ENCODE measurements at regions not wholly inside any gene's neighbourhood (a gene's known extent, or its start where the extent isn't known, plus 50 kb on each side); places are given as distances from the start of the nearest gene placed in this dataset.

DNA sequence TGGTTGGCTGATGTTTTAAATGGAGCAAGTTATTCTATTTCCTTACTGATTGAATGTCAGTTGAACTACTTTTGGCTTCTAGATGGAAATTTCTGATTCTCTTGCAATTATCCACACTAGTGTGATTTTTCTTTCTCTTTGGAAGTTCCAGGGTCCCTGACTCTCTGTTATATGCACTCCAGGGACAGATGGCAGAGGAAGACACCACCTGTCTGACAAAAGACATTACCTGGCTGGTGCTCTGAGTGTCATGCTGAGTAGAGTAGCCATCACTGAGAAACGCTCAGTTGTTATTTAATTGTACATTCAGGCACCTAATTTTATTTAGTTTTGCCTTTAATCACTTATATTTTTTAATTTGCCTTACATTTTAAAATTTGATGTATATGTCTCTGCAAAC, 105.4 kb upstream of the TLL1 start:
- TF ChIP-seq CTCF (IDR thresholded peaks at IDR 0.05) (no peak), POLR2A (IDR thresholded peaks at IDR 0.05) (no peak)
- H3K27ac ChIP-seq = no peak overlapping the region
- H3K4me1 ChIP-seq = peaks cover 0 to 15% (median 4%) of the 10 kb centered on the region in 12 donors
- WGBS, 4 donors = 88 to 95% (median 93%) methylated on average over 1 of the region's 1 CpG
- DNase-seq (no peak), ATAC-seq (no peak)
- no peaks in the 10 kb centered on the region for H3K9me3 ChIP-seq
- intact Hi-C loops (cut with DNase I) = loop anchor here in 1 of 10 donors (10.0 kb wide), 1 partner anchor 77 kb away; no protein-coding TSS in a partner anchor
- H3K27me3 ChIP-seq = no peaks in the 10 kb centered on the region
- no peak overlapping the region for H3K4me3 ChIP-seq
- no peaks in the 10 kb centered on the region for H3K36me3 ChIP-seq

DNA sequence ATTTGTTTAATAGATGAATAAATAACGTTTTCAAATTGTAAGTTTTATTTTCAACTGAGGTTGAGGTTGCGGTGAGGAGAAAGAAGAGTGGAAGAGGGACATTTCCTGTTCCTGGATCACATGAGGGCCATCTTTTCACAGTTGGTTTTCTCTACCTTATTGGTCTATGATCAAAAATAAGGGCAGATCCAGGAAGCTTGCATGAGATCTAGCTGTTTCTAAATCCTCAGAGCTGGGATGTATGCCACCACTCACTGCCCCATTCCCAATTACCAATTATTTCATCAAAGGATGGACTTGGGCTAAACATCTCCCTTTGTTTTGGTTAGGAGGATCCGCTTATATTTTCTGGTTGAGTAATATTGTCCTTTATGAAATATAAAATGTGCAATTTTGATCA, 104.8 kb upstream of the TLL1 start:
- 90 to 92% (median 91%) methylated on average over 3 of the region's 3 CpGs for WGBS, 4 donors
- no peak overlapping the region for H3K27ac ChIP-seq
- H3K4me1 ChIP-seq = peaks cover 0 to 15% (median 4%) of the 10 kb centered on the region in 12 donors
- H3K36me3 ChIP-seq = no peaks in the 10 kb centered on the region
- intact Hi-C loops (cut with DNase I) = loop anchor here in 1 of 10 donors (10.0 kb wide), 1 partner anchor 77 kb away; no protein-coding TSS in a partner anchor
- DNase-seq (no peak), ATAC-seq (no peak)
- TF ChIP-seq POLR2A (IDR thresholded peaks at IDR 0.05) (no peak), CTCF (IDR thresholded peaks at IDR 0.05) (no peak)
- H3K27me3 ChIP-seq = no peaks in the 10 kb centered on the region
- no peak overlapping the region for H3K4me3 ChIP-seq
- H3K9me3 ChIP-seq = no peaks in the 10 kb centered on the region

DNA sequence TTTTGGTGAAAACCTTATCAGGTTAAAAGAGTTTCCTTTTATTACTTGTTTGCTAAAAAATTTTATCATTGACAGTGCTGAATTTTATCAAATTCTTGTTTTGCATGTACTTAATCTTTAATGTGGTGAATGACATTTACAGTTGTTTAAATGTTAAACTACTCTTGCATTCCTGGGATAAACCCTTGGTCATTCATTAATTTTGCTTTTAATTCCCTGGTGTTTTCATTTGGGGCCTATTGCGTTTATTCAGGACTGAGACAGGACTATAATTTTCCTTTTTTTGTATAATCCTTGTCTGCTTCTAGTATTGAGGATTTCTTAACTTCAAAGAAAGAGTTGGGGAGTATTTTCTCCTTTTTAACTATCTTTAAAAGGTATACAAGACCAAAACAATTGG, 98.7 kb upstream of the TLL1 start:
- 71 to 84% (median 74%) methylated on average over 1 of the region's 1 CpG for WGBS, 4 donors
- no peaks in the 10 kb centered on the region for H3K36me3 ChIP-seq
- peaks cover 0 to 20% (median 0%) of the 10 kb centered on the region in 12 donors for H3K9me3 ChIP-seq
- H3K27ac ChIP-seq = no peak overlapping the region
- H3K27me3 ChIP-seq = no peaks in the 10 kb centered on the region
- no peak for TF ChIP-seq POLR2A (IDR thresholded peaks at IDR 0.05)
- TF ChIP-seq CTCF (IDR thresholded peaks at IDR 0.05) = no peak
- DNase-seq (no peak), ATAC-seq (no peak)
- no peaks in the 10 kb centered on the region for H3K4me1 ChIP-seq
- no peak overlapping the region for H3K4me3 ChIP-seq
- intact Hi-C loops (cut with DNase I) = no loop called here

DNA sequence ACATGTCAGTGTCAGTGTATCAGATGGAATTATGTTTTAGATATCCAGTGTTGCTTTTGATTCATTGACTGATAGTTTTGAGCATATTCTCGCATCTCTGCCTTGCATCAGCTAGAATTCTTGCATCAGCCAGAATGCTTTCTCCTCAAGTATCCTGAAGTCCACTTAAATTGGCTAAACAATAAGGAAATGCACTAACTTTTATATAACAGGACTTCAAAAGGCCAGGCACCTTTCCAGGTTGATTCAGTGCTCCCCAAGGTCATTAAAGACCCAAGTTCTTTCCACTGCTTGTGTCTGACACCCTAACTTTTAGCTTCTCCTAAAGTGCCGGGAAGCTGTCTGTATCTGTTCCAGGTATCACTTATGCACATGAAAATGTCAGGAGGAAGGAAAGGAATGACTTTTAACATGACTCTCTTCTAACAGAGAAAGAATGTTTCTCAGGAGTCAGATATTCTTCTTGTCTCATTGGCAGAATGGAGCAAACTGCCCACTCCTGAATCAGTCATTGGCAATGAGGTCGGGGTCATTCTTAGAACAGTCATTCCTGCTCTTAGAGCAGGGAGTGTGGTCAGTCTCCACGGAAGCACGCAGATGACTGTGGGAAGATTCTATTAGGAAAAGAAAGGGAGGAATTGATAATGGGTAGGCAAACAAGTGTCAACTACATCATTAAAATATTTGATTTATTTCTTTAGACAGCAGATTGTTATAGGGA, 92.9 kb upstream of the TLL1 start:
- H3K4me3 ChIP-seq = no peak overlapping the region
- WGBS, 4 donors = 79 to 88% (median 83%) methylated on average over 5 of the region's 5 CpGs
- TF ChIP-seq POLR2A (IDR thresholded peaks at IDR 0.05) = no peak
- no peak for TF ChIP-seq CTCF (IDR thresholded peaks at IDR 0.05)
- ATAC-seq (no peak), DNase-seq (no peak)
- H3K36me3 ChIP-seq = no peaks in the 10 kb centered on the region
- intact Hi-C loops (cut with DNase I) = loop anchor here in 1 of 10 donors (10.0 kb wide), 2 partner anchors 55 to 195 kb away; no protein-coding TSS in a partner anchor
- H3K27ac ChIP-seq = no peak overlapping the region
- peaks cover 0 to 15% (median 8%) of the 10 kb centered on the region in 12 donors for H3K4me1 ChIP-seq
- H3K27me3 ChIP-seq = no peaks in the 10 kb centered on the region
- H3K9me3 ChIP-seq = peaks cover 0 to 20% (median 0%) of the 10 kb centered on the region in 12 donors

Measured in heart left ventricle (tissue), 16 donors.